OCI-LY3 (cell line): ENCODE measurements at regions not wholly inside any gene's neighbourhood (a gene's known extent, or its start where the extent isn't known, plus 50 kb on each side); places are given as distances from the start of the nearest gene placed in this dataset.

ENCODE experiments used
- H2AFZ ChIP-seq: fragments of 200-600, 300-600 bp; shearing (Covaris generic); 2 replicates; pipeline ENCODE4 v1.6.0; 2014; ENCODE audit warnings: antibody characterized with exemption, low read depth, low read length
- H3K27ac ChIP-seq: fragments of 200-600, 300-600 bp; sonication (generic); 2 replicates; pipeline ENCODE4 v1.5.1; 2014; ENCODE audit warnings: mild to moderate bottlenecking, low read length, moderate library complexity, mixed read lengths
- H3K27me3 ChIP-seq: fragments of 200-600, 300-600 bp; sonication (generic); 2 replicates; pipeline ENCODE4 v1.6.1; 2014; ENCODE audit warnings: low read depth, low read length, mixed read lengths
- H3K36me3 ChIP-seq: fragments of 200-600, 300-600 bp; sonication (generic); replicated peaks from 2 replicates; pipeline ENCODE3; 2014; ENCODE audit warnings: low read depth, low read length, mixed read lengths
- H3K4me1 ChIP-seq: fragments of 300-600, 200-600 bp; sonication (generic); 2 replicates; pipeline ENCODE4 v1.6.1; 2014; ENCODE audit warnings: low read length, mixed read lengths
- H3K4me2 ChIP-seq: fragments of 200-600, 300-600 bp; sonication (generic); 2 replicates; pipeline ENCODE4 v1.6.1; 2014; ENCODE audit warnings: low read length, mixed read lengths
- H3K4me3 ChIP-seq: fragments of 300-600, 200-600 bp; sonication (generic); 2 replicates; pipeline ENCODE4 v1.5.1; 2014; ENCODE audit warnings: antibody characterized with exemption, mild to moderate bottlenecking, low read length, moderate library complexity
- H3K79me2 ChIP-seq: fragments of 300-600, 200-600 bp; shearing (Covaris generic); 2 replicates; pipeline ENCODE4 v1.6.1; 2014; ENCODE audit warnings: mild to moderate bottlenecking, low read length, mixed read lengths
- H3K9ac ChIP-seq: fragments of 300-600, 200-600 bp; shearing (Covaris generic); 2 replicates; pipeline ENCODE4 v1.6.0; 2014; ENCODE audit warnings: mild to moderate bottlenecking, low read length, moderate library complexity
- H3K9me3 ChIP-seq: fragments of 200-600, 300-600 bp; shearing (Covaris generic); 2 replicates; pipeline ENCODE4 v1.6.1; 2014; ENCODE audit warnings: low read length, mixed read lengths; ENCODE audit not compliant: insufficient read depth
- H4K20me1 ChIP-seq: fragments of 200-600, 300-600 bp; sonication (generic); 2 replicates; pipeline ENCODE4 v1.6.1; 2016; ENCODE audit warnings: low read length, mixed read lengths; ENCODE audit not compliant: insufficient read depth
- CTCF ChIP-seq: fragments of 200-600, 300-600 bp; sonication (generic); IDR thresholded peaks from 2 replicates; pipeline ENCODE4 v1.5.1; 2014; ENCODE audit warnings: antibody characterized with exemption, low read length, low read depth
- EZH2phosphoT487 ChIP-seq: fragments of 200-600 bp; shearing (Covaris generic); IDR thresholded peaks from 2 replicates; pipeline ENCODE4 v1.6.1; 2018; ENCODE audit warnings: antibody characterized with exemption, mixed run types, low read depth

DNA sequence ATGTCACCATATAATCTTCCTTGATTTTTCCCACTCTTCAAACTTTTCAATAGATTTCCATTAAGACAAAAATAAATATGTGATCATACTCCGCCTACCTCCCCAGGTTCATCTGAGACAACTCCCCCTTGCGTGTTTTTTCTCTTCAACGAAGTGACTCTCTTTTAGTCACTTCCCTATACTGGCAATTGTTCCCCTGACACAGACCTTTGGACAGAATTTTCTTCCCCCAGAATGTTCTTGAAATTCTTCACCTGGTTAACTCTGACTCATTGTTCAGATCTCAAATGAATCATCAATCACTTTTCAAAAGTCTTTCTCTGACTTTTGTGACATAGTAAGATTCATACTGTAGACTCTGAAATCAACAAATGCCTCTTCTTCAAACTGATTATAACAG lies 727.3 kb upstream of the LMO3 start:
- no peak overlapping the region for H2AFZ ChIP-seq
- no peak overlapping the region for H3K4me2 ChIP-seq
- H3K9me3 ChIP-seq = no peaks in the 10 kb centered on the region

GRCh38 chr12:17326649-17327048 lies 720.7 kb upstream of the LMO3 start:
- Histone ChIP-seq H3K4me3 (no peak overlapping the region), H3K27ac (no peak overlapping the region), H3K9ac (no peak overlapping the region), H3K79me2 (no peaks in the 10 kb centered on the region), H3K4me2 (no peak overlapping the region), H2AFZ (no peak overlapping the region), H3K9me3 (no peaks in the 10 kb centered on the region), H4K20me1 (no peaks in the 10 kb centered on the region), H3K27me3 (no peaks in the 10 kb centered on the region), H3K36me3 (no peaks in the 10 kb centered on the region), H3K4me1 (no peaks in the 10 kb centered on the region)
- TF ChIP-seq EZH2phosphoT487 (no peak), CTCF (no peak)

More for the DNA sequence above, 727.3 kb upstream of the LMO3 start:
- no peak overlapping the region for H3K27ac ChIP-seq
- no peaks in the 10 kb centered on the region for H3K27me3 ChIP-seq
- no peak for TF ChIP-seq EZH2phosphoT487
- no peak for TF ChIP-seq CTCF
- no peaks in the 10 kb centered on the region for H4K20me1 ChIP-seq
- no peaks in the 10 kb centered on the region for H3K4me1 ChIP-seq
- no peak overlapping the region for H3K4me3 ChIP-seq
- H3K79me2 ChIP-seq = no peaks in the 10 kb centered on the region
- H3K9ac ChIP-seq = no peak overlapping the region
- no peaks in the 10 kb centered on the region for H3K36me3 ChIP-seq

DNA sequence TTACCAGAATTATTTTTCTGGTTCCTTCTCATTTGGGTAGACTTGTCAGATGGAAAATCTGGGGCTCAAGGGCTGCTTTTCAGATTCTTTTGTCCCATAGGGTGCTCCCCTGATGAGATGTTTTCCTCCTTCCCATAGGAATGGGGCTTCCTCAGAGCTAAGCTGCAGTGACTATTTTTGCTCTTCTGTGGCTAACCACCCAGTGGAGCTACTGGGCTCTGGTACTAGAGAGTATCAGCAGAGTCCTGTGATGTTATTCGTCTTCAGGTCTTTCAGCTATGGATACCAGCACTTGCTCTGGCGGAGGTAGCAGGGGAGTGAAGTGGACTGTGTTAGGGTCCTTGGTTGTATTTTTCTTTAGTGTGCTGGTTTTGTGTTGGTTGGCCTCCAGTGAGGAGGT lies 716.1 kb upstream of the LMO3 start:
- H4K20me1 ChIP-seq = no peaks in the 10 kb centered on the region
- H3K27ac ChIP-seq = no peak overlapping the region
- no peak overlapping the region for H2AFZ ChIP-seq
- H3K4me2 ChIP-seq = no peak overlapping the region
- no peaks in the 10 kb centered on the region for H3K27me3 ChIP-seq
- H3K79me2 ChIP-seq = no peaks in the 10 kb centered on the region
- no peak overlapping the region for H3K9ac ChIP-seq
- H3K4me3 ChIP-seq = no peak overlapping the region
- H3K9me3 ChIP-seq = no peaks in the 10 kb centered on the region
- H3K4me1 ChIP-seq = no peaks in the 10 kb centered on the region
- TF ChIP-seq EZH2phosphoT487 = no peak
- no peak for TF ChIP-seq CTCF
- no peaks in the 10 kb centered on the region for H3K36me3 ChIP-seq

DNA sequence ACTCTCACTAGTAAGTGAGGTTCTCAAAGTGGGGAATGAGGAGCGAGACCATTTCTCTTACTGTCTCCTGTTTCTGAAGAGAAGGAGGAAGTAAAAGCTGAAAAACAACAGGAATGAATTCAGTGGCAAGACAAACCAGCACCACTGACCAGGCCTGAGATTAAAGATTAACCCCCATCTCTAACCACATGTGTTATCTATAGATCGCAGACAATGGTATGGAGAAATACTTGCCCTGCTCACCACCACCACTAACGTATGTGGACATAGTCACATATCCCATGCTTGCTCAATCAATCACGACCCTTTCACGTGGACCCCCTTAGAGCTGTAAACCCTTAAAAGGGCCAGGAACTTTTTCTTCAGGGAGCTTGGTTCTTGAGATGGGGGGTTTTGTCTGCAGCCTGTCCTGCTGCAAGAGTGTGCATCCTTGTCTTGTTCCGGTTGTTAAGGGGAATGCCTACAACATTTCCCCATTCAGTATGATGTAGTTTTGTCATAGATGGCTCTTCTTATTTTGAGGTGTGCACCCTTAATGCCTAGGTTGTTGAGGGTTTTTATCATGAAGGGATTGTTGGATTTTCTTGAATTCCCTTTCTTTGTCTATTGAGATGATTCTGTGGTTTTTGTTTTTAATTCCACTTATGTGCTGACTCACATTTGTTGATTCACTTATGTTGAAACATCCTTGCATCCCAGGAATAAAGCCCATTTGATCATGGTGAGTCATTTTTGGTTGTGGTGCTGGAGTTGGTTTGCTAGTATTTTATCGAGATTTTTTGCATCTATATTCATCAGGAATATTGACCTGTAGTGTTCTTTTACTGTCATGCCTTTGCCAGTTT lies 698.8 kb upstream of the LMO3 start:
- TF ChIP-seq EZH2phosphoT487 (no peak), CTCF (no peak)
- H3K9ac ChIP-seq = no peak overlapping the region
- H3K27me3 ChIP-seq = no peaks in the 10 kb centered on the region
- 0 out of 2 replicates have a peak, but pooled peaks cover 3% of the 10 kb centered on the region for H3K9me3 ChIP-seq
- H3K4me1 ChIP-seq = no peaks in the 10 kb centered on the region
- no peak overlapping the region for H2AFZ ChIP-seq
- no peak overlapping the region for H3K4me3 ChIP-seq
- H4K20me1 ChIP-seq = no peaks in the 10 kb centered on the region
- no peaks in the 10 kb centered on the region for H3K79me2 ChIP-seq
- H3K27ac ChIP-seq = no peak overlapping the region
- H3K4me2 ChIP-seq = no peak overlapping the region
- H3K36me3 ChIP-seq = no peaks in the 10 kb centered on the region
